ENCODE measurements at regions not wholly inside any gene's neighbourhood (a gene's known extent, or its start where the extent isn't known, plus 50 kb on each side); places are given as distances from the start of the nearest gene placed in this dataset.

GRCh38 chr2:120404274-120404673 is 58.3 kb downstream of the INHBB start:
- no peak for DNase-seq
- Histone ChIP-seq H3K27me3 (no peaks in the 10 kb centered on the region), H3K36me3 (no peaks in the 10 kb centered on the region), H3K4me3 (no peak overlapping the region), H3K27ac (no peak overlapping the region), H3K9me3 (no peaks in the 10 kb centered on the region), H3K4me1 (no peaks in the 10 kb centered on the region)
- no peak for ATAC-seq
- TF ChIP-seq CTCF (IDR thresholded peaks at IDR 0.05 in 4 of 5, conservative IDR thresholded peaks at IDR 0.05 in 1 of 5): no peak
- no peak for TF ChIP-seq POLR2A (IDR thresholded peaks at IDR 0.05)
- in situ Hi-C loops (cut with MboI; ENCODE audit: low sequenced_read_pairs in 4 of 4): no loop called here
- intact Hi-C loops (cut with DNase I; ENCODE audit: low total_unique reads): no loop called here

- no peaks in the 10 kb centered on the region for H3K4me1 ChIP-seq
- in situ Hi-C loops (cut with MboI; ENCODE audit: low sequenced_read_pairs in 4 of 4): no loop called here
- no peak for ATAC-seq
- no peaks in the 10 kb centered on the region for H3K36me3 ChIP-seq
- H3K27me3 ChIP-seq: no peaks in the 10 kb centered on the region
- no peak for TF ChIP-seq POLR2A (IDR thresholded peaks at IDR 0.05)
- no peak for TF ChIP-seq CTCF (IDR thresholded peaks at IDR 0.05 in 4 of 5, conservative IDR thresholded peaks at IDR 0.05 in 1 of 5)
- intact Hi-C loops (cut with DNase I; ENCODE audit: low total_unique reads): no loop called here
- H3K4me3 ChIP-seq: no peak overlapping the region
- DNase-seq: no peak
- no peaks in the 10 kb centered on the region for H3K9me3 ChIP-seq
- no peak overlapping the region for H3K27ac ChIP-seq
Observed at GRCh38 chr2:120404941-120405758, 59.2 kb downstream of the INHBB start.

GRCh38 chr2:120405759-120406099 is 59.8 kb downstream of the INHBB start:
- Histone ChIP-seq H3K27me3 (no peaks in the 10 kb centered on the region), H3K27ac (no peak overlapping the region), H3K4me3 (no peak overlapping the region), H3K9me3 (no peaks in the 10 kb centered on the region), H3K36me3 (no peaks in the 10 kb centered on the region), H3K4me1 (no peaks in the 10 kb centered on the region)
- DNase-seq: no peak
- in situ Hi-C loops (cut with MboI; ENCODE audit: low sequenced_read_pairs in 4 of 4): no loop called here
- intact Hi-C loops (cut with DNase I; ENCODE audit: low total_unique reads): no loop called here
- TF ChIP-seq POLR2A (IDR thresholded peaks at IDR 0.05) (no peak), CTCF (IDR thresholded peaks at IDR 0.05 in 4 of 5, conservative IDR thresholded peaks at IDR 0.05 in 1 of 5) (no peak)
- ATAC-seq: no peak

GRCh38 chr2:120406566-120406965 is 60.6 kb downstream of the INHBB start:
- in situ Hi-C loops (cut with MboI; ENCODE audit: low sequenced_read_pairs in 4 of 4): no loop called here

More at GRCh38 chr2:120406566-120406965, 60.6 kb downstream of the INHBB start:
- Histone ChIP-seq H3K27ac (no peak overlapping the region), H3K4me1 (no peaks in the 10 kb centered on the region), H3K4me3 (no peak overlapping the region), H3K36me3 (no peaks in the 10 kb centered on the region), H3K27me3 (no peaks in the 10 kb centered on the region), H3K9me3 (no peaks in the 10 kb centered on the region)
- no peak for ATAC-seq
- DNase-seq: no peak
- intact Hi-C loops (cut with DNase I; ENCODE audit: low total_unique reads): no loop called here
- TF ChIP-seq CTCF (IDR thresholded peaks at IDR 0.05 in 4 of 5, conservative IDR thresholded peaks at IDR 0.05 in 1 of 5): no peak
- no peak for TF ChIP-seq POLR2A (IDR thresholded peaks at IDR 0.05)
